ENCODE measurements at regions not wholly inside any gene's neighbourhood (a gene's known extent, or its start where the extent isn't known, plus 50 kb on each side); places are given as distances from the start of the nearest gene placed in this dataset.

DNA sequence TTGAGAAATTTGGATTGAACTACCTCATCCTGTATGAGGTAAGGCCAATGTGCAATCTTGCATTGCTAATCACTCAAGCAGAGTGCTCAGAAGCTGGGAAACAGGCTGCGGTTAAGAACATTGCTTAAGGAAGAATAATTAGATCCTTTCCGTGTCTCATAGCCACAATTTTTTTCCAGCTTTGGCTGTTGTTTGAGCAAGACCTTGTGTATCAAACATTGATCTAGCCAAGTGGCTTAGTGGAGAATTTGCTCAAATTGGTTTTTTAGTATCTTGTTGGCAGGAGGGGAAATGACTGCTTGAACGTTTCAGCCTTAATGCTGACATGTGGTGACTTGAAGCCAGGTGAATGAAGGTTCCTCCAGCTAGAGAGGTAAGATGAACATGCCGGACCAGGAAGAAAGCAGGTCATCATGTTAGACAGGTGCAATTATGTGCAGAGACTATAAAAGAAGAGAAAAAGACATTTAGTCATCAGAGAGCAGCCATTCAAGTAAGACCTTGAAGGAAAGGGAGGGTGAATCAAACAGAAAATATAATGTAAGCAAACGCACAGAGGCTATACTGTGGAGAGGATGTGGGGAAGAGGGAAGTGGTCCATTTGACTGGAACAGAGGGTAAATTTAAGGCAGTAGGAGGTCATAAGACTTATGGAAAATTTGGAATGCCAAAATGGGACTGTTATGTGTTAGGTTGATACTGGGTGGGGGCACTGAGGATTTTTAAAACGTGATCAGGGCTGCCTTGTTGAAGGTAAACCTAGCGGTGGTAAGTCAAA lies 98.9 kb upstream of the CYP1B1 start:
- ChIA-PET POLR2A (no interaction called here), CTCF (interaction anchor here (0.6 kb wide), 1 partner anchor 96 kb away, joined by 3 read pairs; no protein-coding TSS in a partner anchor)
- DNase-seq (ENCODE audit: low spot score) (no peak), ATAC-seq (no peak)
- H3K9me3 Mint-ChIP-seq, result no peaks in the 10 kb centered on the region
- H3K27ac Mint-ChIP-seq, result no peak overlapping the region
- H3K27me3 Mint-ChIP-seq (ENCODE audit: low read depth), result no peaks in the 10 kb centered on the region
- no peak overlapping the region for H3K4me3 Mint-ChIP-seq
- TF ChIP-seq, protein P1, sequence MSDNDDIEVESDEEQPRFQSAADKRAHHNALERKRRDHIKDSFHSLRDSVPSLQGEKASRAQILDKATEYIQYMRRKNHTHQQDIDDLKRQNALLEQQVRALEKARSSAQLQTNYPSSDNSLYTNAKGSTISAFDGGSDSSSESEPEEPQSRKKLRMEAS (CRISPR knock-in tag; IDR thresholded peaks at IDR 0.05), result no peak
- TF ChIP-seq, protein P2, sequence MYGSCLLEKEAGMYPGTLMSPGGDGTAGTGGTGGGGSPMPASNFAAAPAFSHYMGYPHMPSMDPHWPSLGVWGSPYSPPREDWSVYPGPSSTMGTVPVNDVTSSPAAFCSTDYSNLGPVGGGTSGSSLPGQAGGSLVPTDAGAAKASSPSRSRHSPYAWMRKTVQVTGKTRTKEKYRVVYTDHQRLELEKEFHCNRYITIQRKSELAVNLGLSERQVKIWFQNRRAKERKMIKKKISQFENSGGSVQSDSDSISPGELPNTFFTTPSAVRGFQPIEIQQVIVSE (CRISPR knock-in tag; IDR thresholded peaks at IDR 0.05; ENCODE audit: borderline replicate concordance), result no peak
- no peak for TF ChIP-seq RORB (CRISPR knock-in tag; IDR thresholded peaks at IDR 0.05)
- TF ChIP-seq NFYB (CRISPR knock-in tag; conservative IDR thresholded peaks at IDR 0.05; ENCODE audit: low read depth), result no peak
- TF ChIP-seq NR1H2 (CRISPR knock-in tag; IDR thresholded peaks at IDR 0.05), result no peak
- TF ChIP-seq, protein P3, sequence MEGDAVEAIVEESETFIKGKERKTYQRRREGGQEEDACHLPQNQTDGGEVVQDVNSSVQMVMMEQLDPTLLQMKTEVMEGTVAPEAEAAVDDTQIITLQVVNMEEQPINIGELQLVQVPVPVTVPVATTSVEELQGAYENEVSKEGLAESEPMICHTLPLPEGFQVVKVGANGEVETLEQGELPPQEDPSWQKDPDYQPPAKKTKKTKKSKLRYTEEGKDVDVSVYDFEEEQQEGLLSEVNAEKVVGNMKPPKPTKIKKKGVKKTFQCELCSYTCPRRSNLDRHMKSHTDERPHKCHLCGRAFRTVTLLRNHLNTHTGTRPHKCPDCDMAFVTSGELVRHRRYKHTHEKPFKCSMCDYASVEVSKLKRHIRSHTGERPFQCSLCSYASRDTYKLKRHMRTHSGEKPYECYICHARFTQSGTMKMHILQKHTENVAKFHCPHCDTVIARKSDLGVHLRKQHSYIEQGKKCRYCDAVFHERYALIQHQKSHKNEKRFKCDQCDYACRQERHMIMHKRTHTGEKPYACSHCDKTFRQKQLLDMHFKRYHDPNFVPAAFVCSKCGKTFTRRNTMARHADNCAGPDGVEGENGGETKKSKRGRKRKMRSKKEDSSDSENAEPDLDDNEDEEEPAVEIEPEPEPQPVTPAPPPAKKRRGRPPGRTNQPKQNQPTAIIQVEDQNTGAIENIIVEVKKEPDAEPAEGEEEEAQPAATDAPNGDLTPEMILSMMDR (IDR thresholded peaks at IDR 0.05), result no peak
- no peak for TF ChIP-seq ZNF138 (CRISPR knock-in tag; conservative IDR thresholded peaks at IDR 0.05)
- TF ChIP-seq NR3C1 (CRISPR knock-in tag; conservative IDR thresholded peaks at IDR 0.05; ENCODE audit: low read depth), result no peak
- TF ChIP-seq ELF4 (CRISPR knock-in tag; IDR thresholded peaks at IDR 0.05; ENCODE audit: low read depth), result no peak
- TF ChIP-seq TP53 (CRISPR knock-in tag; IDR thresholded peaks at IDR 0.05), result no peak
- TF ChIP-seq ETV6 (CRISPR knock-in tag; IDR thresholded peaks at IDR 0.05), result no peak
- no peak for TF ChIP-seq ATF1 (CRISPR knock-in tag; IDR thresholded peaks at IDR 0.05)
- TF ChIP-seq, protein P4, sequence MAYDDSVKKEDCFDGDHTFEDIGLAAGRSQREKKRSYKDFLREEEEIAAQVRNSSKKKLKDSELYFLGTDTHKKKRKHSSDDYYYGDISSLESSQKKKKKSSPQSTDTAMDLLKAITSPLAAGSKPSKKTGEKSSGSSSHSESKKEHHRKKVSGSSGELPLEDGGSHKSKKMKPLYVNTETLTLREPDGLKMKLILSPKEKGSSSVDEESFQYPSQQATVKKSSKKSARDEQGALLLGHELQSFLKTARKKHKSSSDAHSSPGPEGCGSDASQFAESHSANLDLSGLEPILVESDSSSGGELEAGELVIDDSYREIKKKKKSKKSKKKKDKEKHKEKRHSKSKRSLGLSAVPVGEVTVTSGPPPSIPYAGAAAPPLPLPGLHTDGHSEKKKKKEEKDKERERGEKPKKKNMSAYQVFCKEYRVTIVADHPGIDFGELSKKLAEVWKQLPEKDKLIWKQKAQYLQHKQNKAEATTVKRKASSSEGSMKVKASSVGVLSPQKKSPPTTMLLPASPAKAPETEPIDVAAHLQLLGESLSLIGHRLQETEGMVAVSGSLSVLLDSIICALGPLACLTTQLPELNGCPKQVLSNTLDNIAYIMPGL (CRISPR knock-in tag; IDR thresholded peaks at IDR 0.05), result no peak
- TF ChIP-seq ZNF671 (CRISPR knock-in tag; IDR thresholded peaks at IDR 0.05), result no peak
- TF ChIP-seq, protein P5, sequence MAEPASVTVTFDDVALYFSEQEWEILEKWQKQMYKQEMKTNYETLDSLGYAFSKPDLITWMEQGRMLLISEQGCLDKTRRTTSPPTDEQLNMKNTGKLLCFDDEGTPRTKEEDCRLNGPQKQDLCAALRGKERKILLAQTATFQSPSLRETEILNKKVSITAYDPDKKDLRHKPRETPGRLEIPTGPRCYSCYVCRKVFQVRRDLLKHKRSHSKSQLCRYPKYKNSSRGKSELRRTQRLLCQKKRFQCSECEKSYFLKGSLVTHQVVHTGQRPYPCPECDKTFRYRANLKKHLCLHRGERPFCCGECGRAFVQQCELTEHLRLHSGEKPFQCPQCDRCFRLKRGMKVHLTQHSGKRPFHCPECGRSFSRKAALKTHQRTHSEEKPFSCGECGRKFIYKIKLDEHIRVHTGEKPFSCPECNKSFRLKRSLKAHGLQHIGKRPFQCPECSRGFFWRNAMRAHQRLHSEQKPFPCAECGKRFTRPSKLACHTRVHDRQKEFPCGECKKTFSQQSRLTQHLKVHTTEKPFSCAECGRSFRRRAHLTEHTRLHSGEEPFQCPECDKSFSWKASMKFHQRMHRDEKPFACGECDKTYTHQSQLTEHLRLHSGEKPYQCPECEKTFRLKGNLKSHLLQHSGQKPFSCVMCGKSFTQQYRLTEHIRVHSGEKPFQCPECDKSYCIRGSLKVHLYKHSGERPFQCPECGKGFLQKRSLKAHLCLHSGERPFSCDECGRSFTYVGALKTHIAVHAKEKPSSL (CRISPR knock-in tag; conservative IDR thresholded peaks at IDR 0.05), result no peak
- TF ChIP-seq EMX1 (CRISPR knock-in tag; IDR thresholded peaks at IDR 0.05), result no peak
- TF ChIP-seq PRRX2 (CRISPR knock-in tag; IDR thresholded peaks at IDR 0.05), result no peak
- no peak for TF ChIP-seq ZBTB21 (CRISPR knock-in tag; IDR thresholded peaks at IDR 0.05; ENCODE audit: borderline replicate concordance)
- TF ChIP-seq TEAD4 (CRISPR knock-in tag; IDR thresholded peaks at IDR 0.05), result no peak
- H3K36me3 Mint-ChIP-seq, result no peaks in the 10 kb centered on the region
- peaks cover 14% of the 10 kb centered on the region; the same call in 1 of the 2 replicates for H3K4me1 Mint-ChIP-seq

DNA sequence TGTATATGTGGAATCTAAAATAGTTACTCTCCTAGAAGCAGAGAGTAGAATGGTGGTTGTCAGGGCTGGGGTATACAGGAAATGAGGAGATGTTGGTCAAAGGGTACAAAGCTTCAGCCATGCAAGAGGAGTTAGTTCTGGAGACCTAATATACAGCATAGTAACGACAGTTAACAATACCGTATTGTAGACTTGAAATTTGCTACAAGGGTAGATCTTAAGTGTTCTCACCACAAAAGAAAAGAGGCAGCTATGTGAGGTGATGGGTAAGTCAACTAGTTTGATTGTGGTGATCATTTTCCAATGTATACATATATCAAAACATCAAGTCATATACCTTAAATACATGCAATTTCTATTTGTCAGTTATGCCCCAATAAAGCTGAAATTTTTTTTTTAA lies 98.2 kb upstream of the CYP1B1 start:
- Mint-ChIP-seq H3K4me3 (no peak overlapping the region), H3K27me3 (ENCODE audit: low read depth) (no peaks in the 10 kb centered on the region), H3K9me3 (no peaks in the 10 kb centered on the region), H3K4me1 (peaks cover 12% of the 10 kb centered on the region; the same call in 1 of the 2 replicates), H3K27ac (no peak overlapping the region), H3K36me3 (no peaks in the 10 kb centered on the region)
- ATAC-seq, result no peak
- POLR2A ChIA-PET, result no interaction called here
- DNase-seq (ENCODE audit: low spot score), result no peak
- CTCF ChIA-PET, result interaction anchor here (0.6 kb wide), 1 partner anchor 97 kb away, joined by 3 read pairs; no protein-coding TSS in a partner anchor
- TF ChIP-seq GABPB1 (CRISPR knock-in tag; IDR thresholded peaks at IDR 0.05) (no peak), ZNF263 (CRISPR knock-in tag; IDR thresholded peaks at IDR 0.05; ENCODE audit: low read depth) (no peak), ZBTB21 (CRISPR knock-in tag; IDR thresholded peaks at IDR 0.05; ENCODE audit: borderline replicate concordance) (no peak), GRHL2 (CRISPR knock-in tag; IDR thresholded peaks at IDR 0.05; ENCODE audit: insufficient replicate concordance, severe bottlenecking) (no peak), RORB (CRISPR knock-in tag; IDR thresholded peaks at IDR 0.05) (no peak), ATF1 (CRISPR knock-in tag; IDR thresholded peaks at IDR 0.05) (no peak)
- TF ChIP-seq, protein P6, sequence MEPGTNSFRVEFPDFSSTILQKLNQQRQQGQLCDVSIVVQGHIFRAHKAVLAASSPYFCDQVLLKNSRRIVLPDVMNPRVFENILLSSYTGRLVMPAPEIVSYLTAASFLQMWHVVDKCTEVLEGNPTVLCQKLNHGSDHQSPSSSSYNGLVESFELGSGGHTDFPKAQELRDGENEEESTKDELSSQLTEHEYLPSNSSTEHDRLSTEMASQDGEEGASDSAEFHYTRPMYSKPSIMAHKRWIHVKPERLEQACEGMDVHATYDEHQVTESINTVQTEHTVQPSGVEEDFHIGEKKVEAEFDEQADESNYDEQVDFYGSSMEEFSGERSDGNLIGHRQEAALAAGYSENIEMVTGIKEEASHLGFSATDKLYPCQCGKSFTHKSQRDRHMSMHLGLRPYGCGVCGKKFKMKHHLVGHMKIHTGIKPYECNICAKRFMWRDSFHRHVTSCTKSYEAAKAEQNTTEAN (CRISPR knock-in tag; IDR thresholded peaks at IDR 0.05), result no peak
- TF ChIP-seq, protein P7, sequence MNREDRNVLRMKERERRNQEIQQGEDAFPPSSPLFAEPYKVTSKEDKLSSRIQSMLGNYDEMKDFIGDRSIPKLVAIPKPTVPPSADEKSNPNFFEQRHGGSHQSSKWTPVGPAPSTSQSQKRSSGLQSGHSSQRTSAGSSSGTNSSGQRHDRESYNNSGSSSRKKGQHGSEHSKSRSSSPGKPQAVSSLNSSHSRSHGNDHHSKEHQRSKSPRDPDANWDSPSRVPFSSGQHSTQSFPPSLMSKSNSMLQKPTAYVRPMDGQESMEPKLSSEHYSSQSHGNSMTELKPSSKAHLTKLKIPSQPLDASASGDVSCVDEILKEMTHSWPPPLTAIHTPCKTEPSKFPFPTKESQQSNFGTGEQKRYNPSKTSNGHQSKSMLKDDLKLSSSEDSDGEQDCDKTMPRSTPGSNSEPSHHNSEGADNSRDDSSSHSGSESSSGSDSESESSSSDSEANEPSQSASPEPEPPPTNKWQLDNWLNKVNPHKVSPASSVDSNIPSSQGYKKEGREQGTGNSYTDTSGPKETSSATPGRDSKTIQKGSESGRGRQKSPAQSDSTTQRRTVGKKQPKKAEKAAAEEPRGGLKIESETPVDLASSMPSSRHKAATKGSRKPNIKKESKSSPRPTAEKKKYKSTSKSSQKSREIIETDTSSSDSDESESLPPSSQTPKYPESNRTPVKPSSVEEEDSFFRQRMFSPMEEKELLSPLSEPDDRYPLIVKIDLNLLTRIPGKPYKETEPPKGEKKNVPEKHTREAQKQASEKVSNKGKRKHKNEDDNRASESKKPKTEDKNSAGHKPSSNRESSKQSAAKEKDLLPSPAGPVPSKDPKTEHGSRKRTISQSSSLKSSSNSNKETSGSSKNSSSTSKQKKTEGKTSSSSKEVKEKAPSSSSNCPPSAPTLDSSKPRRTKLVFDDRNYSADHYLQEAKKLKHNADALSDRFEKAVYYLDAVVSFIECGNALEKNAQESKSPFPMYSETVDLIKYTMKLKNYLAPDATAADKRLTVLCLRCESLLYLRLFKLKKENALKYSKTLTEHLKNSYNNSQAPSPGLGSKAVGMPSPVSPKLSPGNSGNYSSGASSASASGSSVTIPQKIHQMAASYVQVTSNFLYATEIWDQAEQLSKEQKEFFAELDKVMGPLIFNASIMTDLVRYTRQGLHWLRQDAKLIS (CRISPR knock-in tag; IDR thresholded peaks at IDR 0.05; ENCODE audit: borderline replicate concordance), result no peak
